ENCODE measurements at regions not wholly inside any gene's neighbourhood (a gene's known extent, or its start where the extent isn't known, plus 50 kb on each side); places are given as distances from the start of the nearest gene placed in this dataset.

- no TSS peak for BruUV-seq (replicated peaks)
- FAIRE-seq = no peak
- intact Hi-C loops (cut with micrococcal nuclease; ENCODE audit: unreplicated experiment) = no loop called here
These were observed 1353.1 kb downstream of the ZPLD1 start for GRCh38 chr3:103787879-103788278.

More at GRCh38 chr3:103787879-103788278, 1353.1 kb downstream of the ZPLD1 start:
- Histone ChIP-seq H3K4me2 (ENCODE audit: control insufficient read depth, insufficient read depth) (no peak overlapping the region), H3K4me1 (ENCODE audit: control insufficient read depth, insufficient read depth, low read length) (no peaks in the 10 kb centered on the region), H3K79me2 (ENCODE audit: control insufficient read depth, insufficient read depth, low read length) (no peaks in the 10 kb centered on the region), H3K4me3 (no peak overlapping the region), H4K20me1 (ENCODE audit: control insufficient read depth, insufficient read depth) (no peaks in the 10 kb centered on the region), H3K9me3 (replicated peaks; ENCODE audit: control insufficient read depth, insufficient read depth, low read length) (no peaks in the 10 kb centered on the region), H2AFZ (ENCODE audit: control insufficient read depth, low read depth, low read length) (no peak overlapping the region), H3K36me3 (ENCODE audit: control insufficient read depth in 2 of 2, insufficient read depth in 2 of 2, low read length in 1 of 2) (no peaks in the 10 kb centered on the region), H3K27ac (ENCODE audit: control insufficient read depth, insufficient read depth) (no peak overlapping the region), H3K27me3 (replicated peaks in 1 of 2; ENCODE audit: control insufficient read depth in 2 of 2, insufficient read depth in 2 of 2, low read length in 1 of 2) (no peaks in the 10 kb centered on the region), H3K9ac (ENCODE audit: control insufficient read depth, insufficient read depth, low read length) (no peak overlapping the region)
- in situ Hi-C loops (cut with MboI) = no loop called here
- TF ChIP-seq MAX (IDR thresholded peaks at IDR 0.05; ENCODE audit: low read depth, low read length) = no peak
- TF ChIP-seq MLLT1 (IDR thresholded peaks at IDR 0.05) = no peak
- no peak for TF ChIP-seq PML (IDR thresholded peaks at IDR 0.05; ENCODE audit: low read length)
- TF ChIP-seq SMARCA5 (IDR thresholded peaks at IDR 0.05) = no peak
- no peak for TF ChIP-seq YBX1 (IDR thresholded peaks at IDR 0.05)
- no peak for TF ChIP-seq GABPA (IDR thresholded peaks at IDR 0.05; ENCODE audit: low read depth)
- no peak for TF ChIP-seq MEF2A (IDR thresholded peaks at IDR 0.05; ENCODE audit: insufficient read depth, low read depth, low read length)
- no peak for TF ChIP-seq PAX8 (IDR thresholded peaks at IDR 0.05)
- no peak for TF ChIP-seq FOS (IDR thresholded peaks at IDR 0.05; ENCODE audit: borderline replicate concordance, extremely low read depth, insufficient read length)
- no peak for TF ChIP-seq NFXL1 (IDR thresholded peaks at IDR 0.05; ENCODE audit: borderline replicate concordance)
- no peak for TF ChIP-seq CBX3 (IDR thresholded peaks at IDR 0.05; ENCODE audit: borderline replicate concordance, low read depth)
- TF ChIP-seq NR2F1 (conservative IDR thresholded peaks at IDR 0.05) = no peak
- TF ChIP-seq NBN (IDR thresholded peaks at IDR 0.05) = no peak
- TF ChIP-seq SREBF2 (IDR thresholded peaks at IDR 0.05; ENCODE audit: low read length) = no peak
- no peak for TF ChIP-seq SMAD1 (IDR thresholded peaks at IDR 0.05; ENCODE audit: low read depth, partially characterized antibody)
- no peak for TF ChIP-seq TCF7 (IDR thresholded peaks at IDR 0.05; ENCODE audit: borderline replicate concordance)
- TF ChIP-seq CBFB (IDR thresholded peaks at IDR 0.05; ENCODE audit: low read depth) = no peak
- ChIA-PET POLR2A (no interaction called here), CTCF (no interaction called here), RAD21 (ENCODE audit: unreplicated experiment) (no interaction called here), SMC1A (ENCODE audit: uncharacterized antibody, unreplicated experiment) (no interaction called here)
- DNase-seq (ENCODE audit: low read depth, low spot score) (no peak), ATAC-seq (no peak)
- WGBS (ENCODE audit: insufficient coverage, insufficient replicate concordance, low lambda C conversion rate, missing lambda C conversion rate) = 72% methylated on average over 2 of the region's 2 CpGs
